ENCODE measurements at regions not wholly inside any gene's neighbourhood (a gene's known extent, or its start where the extent isn't known, plus 50 kb on each side); places are given as distances from the start of the nearest gene placed in this dataset.

GRCh38 chr3:68336042-68336441, 596.3 kb downstream of the TAFA4 start:
- ATAC-seq (no peak), DNase-seq (ENCODE audit: low spot score) (no peak)
- intact Hi-C loops (cut with DNase I) = no loop called here

DNA sequence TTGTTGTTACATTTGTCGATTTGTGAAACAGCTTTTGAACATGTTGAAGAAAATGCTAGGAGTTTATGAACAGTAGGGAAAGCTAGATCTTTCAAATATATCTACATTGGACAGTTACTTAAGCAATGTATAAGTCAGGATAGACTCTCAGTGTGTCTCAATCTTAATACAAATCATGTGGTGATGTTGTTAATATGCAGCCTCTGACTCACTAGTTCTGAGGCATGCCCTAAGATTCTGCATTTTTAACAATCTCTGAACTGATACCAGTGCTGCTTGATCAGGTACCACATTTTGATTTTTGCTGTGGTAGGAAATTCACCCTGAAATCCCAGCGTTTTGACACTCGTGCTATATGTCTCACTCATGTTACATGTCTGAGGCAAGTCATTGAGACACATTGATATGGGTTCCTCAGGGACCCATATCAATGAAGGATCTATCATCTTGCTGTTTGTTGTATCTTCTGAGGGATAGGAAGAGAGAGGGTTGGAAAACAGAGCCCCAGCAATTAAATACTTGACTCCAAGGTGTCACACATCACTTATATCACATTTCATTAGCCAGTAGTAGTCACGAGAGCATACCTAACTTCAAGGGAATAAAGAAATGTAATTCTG, 597.9 kb downstream of the TAFA4 start:
- intact Hi-C loops (cut with DNase I) = no loop called here
- ATAC-seq (no peak), DNase-seq (ENCODE audit: low spot score) (no peak)

- no peak for ATAC-seq
- intact Hi-C loops (cut with DNase I) = no loop called here
- DNase-seq (ENCODE audit: low spot score) = no peak
Measured at GRCh38 chr3:68328049-68328448, 604.3 kb downstream of the TAFA4 start.

DNA sequence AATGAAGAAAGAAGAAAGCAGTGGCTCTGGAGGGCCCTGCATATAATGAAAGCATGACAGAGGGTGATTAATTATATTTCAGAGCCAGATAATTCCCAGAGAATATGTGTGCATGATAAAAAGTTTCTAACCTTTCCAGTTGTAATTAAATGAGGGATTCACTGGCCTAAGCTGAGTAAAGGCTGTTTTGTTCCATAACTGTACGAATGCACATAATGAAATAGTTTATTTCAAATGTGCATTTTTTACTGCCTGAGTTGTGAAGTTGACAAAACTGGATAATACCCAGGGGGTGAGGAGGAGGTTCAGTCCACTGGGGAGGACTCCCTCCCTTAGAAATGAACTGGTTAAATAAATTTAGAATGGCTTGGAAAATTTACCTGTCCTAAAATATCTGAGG, 616.4 kb downstream of the TAFA4 start:
- no peak for DNase-seq (ENCODE audit: low spot score)
- intact Hi-C loops (cut with DNase I) = no loop called here
- ATAC-seq = no peak

GRCh38 chr3:68315546-68315945, 616.8 kb downstream of the TAFA4 start:
- ATAC-seq = no peak
- intact Hi-C loops (cut with DNase I) = no loop called here
- DNase-seq (ENCODE audit: low spot score) = no peak

DNA sequence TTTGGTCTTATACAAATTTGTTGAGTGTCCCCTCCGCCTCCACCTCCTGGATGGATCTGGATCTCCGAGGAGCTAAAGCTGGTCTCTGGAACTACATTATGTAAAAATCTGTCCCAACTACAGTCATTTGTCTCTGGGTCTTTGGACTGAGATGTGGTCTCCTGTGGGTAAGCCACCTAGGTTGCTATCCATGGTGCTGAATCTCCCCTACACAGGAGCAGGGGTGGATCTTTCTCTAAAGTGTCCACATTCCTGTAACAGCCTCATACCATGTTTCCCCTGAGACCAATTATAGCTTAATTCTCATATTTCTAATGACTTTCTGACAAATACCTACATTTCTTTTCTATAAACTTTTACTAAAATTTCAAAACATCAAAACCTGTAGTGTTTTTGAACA, 625.8 kb downstream of the TAFA4 start:
- DNase-seq (ENCODE audit: low spot score) (no peak), ATAC-seq (no peak)
- intact Hi-C loops (cut with DNase I) = no loop called here

DNA sequence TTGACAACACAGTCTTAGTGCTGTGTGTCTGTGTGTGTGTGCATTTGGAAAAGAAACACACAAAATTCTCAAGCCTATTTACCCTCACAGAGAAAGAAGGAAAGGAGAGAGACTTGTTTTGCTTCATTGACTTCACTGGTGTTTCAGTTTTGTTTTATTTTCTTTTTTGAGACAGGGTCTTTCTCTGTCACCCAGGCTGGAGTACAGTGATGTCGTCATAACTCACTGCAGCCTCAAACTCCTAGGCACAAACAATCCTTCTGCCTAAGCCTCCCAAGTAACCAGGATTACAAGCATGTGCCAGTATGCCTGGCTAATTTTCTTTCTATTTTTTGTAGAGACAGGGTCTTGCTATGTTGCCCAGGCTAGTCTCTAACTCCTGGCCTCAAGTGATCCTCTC, 636.9 kb downstream of the TAFA4 start:
- intact Hi-C loops (cut with DNase I) = no loop called here
- no peak for ATAC-seq
- no peak for DNase-seq (ENCODE audit: low spot score)

GRCh38 chr3:68290333-68290732, 635.9 kb upstream of the SUCLG2 start:
- ATAC-seq (no peak), DNase-seq (ENCODE audit: low spot score) (no peak)
- intact Hi-C loops (cut with DNase I) = no loop called here

- ATAC-seq = no peak
- intact Hi-C loops (cut with DNase I) = no loop called here
- no peak for DNase-seq (ENCODE audit: low spot score)
Measured at GRCh38 chr3:68288085-68288484, 633.7 kb upstream of the SUCLG2 start.

- no peak for ATAC-seq
- no peak for DNase-seq (ENCODE audit: low spot score)
- intact Hi-C loops (cut with DNase I) = no loop called here
Measured at GRCh38 chr3:68287101-68287500, 632.7 kb upstream of the SUCLG2 start.

DNA sequence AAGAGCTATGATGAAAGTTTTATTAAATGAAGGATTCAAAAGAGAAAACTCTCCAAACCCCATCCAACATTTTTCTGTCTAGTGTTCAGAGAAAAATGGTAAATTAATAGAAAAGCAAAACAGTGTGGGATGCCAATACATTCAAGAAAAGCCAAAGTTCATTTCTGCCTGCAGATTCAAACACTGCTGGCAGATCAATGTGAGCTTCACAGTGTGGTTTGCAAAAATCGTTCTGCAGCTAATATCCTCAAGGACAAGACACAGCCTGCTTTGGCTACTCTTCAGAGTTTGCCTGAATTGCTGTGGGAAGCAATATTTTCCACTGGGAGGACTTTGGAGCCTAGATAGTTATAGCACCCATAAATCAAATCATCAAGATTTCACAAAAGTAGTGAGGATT, 619.9 kb upstream of the SUCLG2 start:
- DNase-seq (ENCODE audit: low spot score) (no peak), ATAC-seq (no peak)
- intact Hi-C loops (cut with DNase I) = no loop called here

DNA sequence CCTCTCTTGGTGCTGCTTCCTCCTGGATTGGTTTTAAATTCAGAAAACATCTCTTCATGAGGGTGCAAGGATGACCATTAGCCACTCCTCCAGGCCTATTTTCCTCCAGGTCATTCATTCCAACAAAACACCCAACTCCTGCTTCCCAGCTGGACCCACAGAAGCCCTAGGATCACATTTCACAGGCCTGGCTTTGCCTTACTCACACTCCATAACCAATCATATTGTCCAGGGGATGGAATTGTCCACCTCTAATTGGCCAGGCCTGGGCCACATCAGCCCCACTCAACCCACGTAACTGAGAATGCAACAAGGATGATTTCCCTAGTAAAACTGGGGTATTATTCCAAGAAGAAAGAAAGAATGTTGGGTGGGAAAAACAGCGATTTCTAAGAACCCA, 616.7 kb upstream of the SUCLG2 start:
- intact Hi-C loops (cut with DNase I) = no loop called here
- DNase-seq (ENCODE audit: low spot score) = no peak
- no peak for ATAC-seq

DNA sequence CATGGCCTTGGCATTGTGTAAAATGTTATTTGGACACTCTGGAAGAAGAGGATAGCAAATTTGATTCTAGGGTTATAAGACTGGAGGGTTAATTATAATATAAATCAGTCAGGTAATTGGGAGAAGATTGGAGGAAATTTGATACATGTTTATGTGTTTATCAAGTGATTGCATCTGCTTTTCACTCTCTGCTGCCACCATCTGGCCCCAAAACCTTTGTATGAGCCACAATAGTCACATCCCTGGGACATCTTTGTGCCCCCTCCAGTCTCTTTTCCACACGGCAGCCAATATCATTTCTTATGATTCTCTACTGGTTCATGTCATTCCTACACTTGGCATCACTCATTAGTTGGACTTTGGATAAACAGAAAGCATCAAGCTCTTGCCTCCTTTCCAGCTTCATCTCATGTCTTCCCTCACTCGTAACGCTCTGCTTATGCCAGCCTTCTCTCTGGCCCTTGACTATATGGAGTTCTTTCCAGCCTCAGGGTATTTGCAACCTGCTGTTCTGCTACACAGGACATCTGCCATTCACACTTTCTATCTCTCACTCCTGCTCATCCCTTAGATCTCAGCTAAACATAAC, 602.3 kb upstream of the SUCLG2 start:
- DNase-seq (ENCODE audit: low spot score) (no peak), ATAC-seq (no peak)
- intact Hi-C loops (cut with DNase I) = no loop called here

- DNase-seq (ENCODE audit: low spot score) (no peak), ATAC-seq (no peak)
- intact Hi-C loops (cut with DNase I) = no loop called here
Measured at GRCh38 chr3:68249265-68249664, 594.9 kb upstream of the SUCLG2 start.

- intact Hi-C loops (cut with DNase I) = no loop called here
- DNase-seq (ENCODE audit: low spot score) (no peak), ATAC-seq (no peak)
Measured at GRCh38 chr3:68242606-68243005, 588.2 kb upstream of the SUCLG2 start.

GRCh38 chr3:68239542-68239941, 585.1 kb upstream of the SUCLG2 start:
- ATAC-seq (no peak), DNase-seq (ENCODE audit: low spot score) (no peak)
- intact Hi-C loops (cut with DNase I) = no loop called here

DNA sequence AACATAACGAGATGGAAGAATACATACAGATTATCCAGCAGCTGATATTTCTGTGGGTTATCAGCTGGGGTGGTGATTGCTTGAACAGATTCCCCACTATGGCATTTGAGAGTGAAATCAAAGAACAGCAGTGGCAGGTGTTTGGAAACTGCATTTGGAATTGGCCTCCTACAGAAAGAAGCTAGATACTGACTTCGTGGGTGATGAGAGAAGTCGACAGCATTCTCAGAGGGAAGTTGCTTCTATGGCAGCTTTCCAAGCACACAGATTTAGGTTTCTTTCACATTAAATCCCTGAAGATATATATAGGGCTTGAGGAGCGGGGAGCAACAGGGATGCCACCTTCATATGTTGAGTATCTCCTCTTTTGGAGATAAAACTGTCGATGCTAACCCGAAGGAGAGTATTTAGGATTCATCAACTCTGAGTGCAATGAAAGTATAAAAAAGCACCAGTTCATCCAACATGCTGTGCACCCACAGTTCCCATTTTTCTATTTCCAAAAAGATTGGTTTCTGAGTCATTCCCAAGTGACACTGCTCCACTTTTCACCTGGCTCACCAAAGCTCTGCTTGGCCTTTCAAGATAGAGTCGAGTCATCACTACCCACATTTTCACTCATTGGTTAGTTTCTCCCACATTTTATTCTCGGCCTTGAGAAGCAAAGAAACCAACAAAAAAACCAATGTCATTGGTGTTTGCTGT, 579.8 kb upstream of the SUCLG2 start:
- intact Hi-C loops (cut with DNase I) = no loop called here
- ATAC-seq = no peak
- no peak for DNase-seq (ENCODE audit: low spot score)

- intact Hi-C loops (cut with DNase I) = no loop called here
- ATAC-seq (no peak), DNase-seq (ENCODE audit: low spot score) (no peak)
Measured at GRCh38 chr3:68228856-68229255, 574.4 kb upstream of the SUCLG2 start.

GRCh38 chr3:68220832-68221231, 566.4 kb upstream of the SUCLG2 start:
- intact Hi-C loops (cut with DNase I) = no loop called here
- DNase-seq (ENCODE audit: low spot score) (no peak), ATAC-seq (no peak)

DNA sequence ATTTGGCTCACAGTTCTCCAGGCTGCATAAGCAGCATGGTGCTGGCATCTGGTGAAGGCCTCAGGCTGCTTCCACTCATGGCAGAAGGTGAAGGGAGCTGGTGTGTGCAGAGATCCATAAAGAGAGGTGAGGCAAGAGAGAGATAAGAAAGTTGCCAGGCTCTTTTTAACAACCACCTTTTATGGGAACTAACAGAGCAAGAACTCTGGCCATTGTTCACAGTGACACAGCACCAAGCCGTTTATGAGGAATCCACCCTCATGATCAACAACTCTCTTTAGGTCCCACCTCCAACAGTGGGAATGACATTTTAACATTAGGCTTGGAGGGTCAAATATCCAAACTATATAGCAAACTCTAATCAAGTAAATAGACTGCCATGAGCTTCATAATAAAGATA, 557.2 kb upstream of the SUCLG2 start:
- intact Hi-C loops (cut with DNase I) = no loop called here

DNA sequence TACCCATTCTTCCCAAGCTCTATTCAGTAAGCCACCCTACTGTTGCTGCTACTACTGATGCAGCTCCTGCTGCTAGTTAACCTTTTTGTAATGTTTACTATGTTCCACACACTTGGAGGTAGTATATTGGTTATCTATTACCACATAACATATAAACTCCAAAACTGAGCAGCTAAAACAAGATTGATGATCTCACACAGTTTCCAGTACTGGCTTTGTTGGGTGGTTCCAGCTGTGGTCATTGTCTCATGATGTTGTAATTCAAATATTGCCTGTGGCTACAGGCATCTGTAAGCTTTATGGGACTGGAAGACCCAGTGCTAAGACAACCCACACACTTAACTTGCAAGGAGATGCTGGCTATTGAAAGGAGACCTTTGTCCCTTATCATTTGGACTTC, 556.2 kb upstream of the SUCLG2 start:
- ATAC-seq = no peak
- DNase-seq (ENCODE audit: low spot score) = no peak
- intact Hi-C loops (cut with DNase I) = no loop called here

More for the DNA sequence above, 557.2 kb upstream of the SUCLG2 start:
- no peak for ATAC-seq
- no peak for DNase-seq (ENCODE audit: low spot score)

Data from sciatic nerve (tissue), 2 donors.